K562 (cell line): ENCODE measurements at regions not wholly inside any gene's neighbourhood (a gene's known extent, or its start where the extent isn't known, plus 50 kb on each side); places are given as distances from the start of the nearest gene placed in this dataset.

ENCODE experiments used
- SMAD3 ChIP-seq: fragments of 450-650 bp; formaldehyde crosslinking; conservative IDR thresholded peaks from 2 replicates; pipeline ENCODE4 v1.4.0; 2020; ENCODE audit warnings: mild to moderate bottlenecking
- TF ChIP-seq, protein P1 (sequence below): fragments of 450-650 bp; IDR thresholded peaks from 2 replicates; pipeline ENCODE4 v1.6.1; 2016; ENCODE audit warnings: mild to moderate bottlenecking, moderate library complexity

- TF ChIP-seq, protein P1, sequence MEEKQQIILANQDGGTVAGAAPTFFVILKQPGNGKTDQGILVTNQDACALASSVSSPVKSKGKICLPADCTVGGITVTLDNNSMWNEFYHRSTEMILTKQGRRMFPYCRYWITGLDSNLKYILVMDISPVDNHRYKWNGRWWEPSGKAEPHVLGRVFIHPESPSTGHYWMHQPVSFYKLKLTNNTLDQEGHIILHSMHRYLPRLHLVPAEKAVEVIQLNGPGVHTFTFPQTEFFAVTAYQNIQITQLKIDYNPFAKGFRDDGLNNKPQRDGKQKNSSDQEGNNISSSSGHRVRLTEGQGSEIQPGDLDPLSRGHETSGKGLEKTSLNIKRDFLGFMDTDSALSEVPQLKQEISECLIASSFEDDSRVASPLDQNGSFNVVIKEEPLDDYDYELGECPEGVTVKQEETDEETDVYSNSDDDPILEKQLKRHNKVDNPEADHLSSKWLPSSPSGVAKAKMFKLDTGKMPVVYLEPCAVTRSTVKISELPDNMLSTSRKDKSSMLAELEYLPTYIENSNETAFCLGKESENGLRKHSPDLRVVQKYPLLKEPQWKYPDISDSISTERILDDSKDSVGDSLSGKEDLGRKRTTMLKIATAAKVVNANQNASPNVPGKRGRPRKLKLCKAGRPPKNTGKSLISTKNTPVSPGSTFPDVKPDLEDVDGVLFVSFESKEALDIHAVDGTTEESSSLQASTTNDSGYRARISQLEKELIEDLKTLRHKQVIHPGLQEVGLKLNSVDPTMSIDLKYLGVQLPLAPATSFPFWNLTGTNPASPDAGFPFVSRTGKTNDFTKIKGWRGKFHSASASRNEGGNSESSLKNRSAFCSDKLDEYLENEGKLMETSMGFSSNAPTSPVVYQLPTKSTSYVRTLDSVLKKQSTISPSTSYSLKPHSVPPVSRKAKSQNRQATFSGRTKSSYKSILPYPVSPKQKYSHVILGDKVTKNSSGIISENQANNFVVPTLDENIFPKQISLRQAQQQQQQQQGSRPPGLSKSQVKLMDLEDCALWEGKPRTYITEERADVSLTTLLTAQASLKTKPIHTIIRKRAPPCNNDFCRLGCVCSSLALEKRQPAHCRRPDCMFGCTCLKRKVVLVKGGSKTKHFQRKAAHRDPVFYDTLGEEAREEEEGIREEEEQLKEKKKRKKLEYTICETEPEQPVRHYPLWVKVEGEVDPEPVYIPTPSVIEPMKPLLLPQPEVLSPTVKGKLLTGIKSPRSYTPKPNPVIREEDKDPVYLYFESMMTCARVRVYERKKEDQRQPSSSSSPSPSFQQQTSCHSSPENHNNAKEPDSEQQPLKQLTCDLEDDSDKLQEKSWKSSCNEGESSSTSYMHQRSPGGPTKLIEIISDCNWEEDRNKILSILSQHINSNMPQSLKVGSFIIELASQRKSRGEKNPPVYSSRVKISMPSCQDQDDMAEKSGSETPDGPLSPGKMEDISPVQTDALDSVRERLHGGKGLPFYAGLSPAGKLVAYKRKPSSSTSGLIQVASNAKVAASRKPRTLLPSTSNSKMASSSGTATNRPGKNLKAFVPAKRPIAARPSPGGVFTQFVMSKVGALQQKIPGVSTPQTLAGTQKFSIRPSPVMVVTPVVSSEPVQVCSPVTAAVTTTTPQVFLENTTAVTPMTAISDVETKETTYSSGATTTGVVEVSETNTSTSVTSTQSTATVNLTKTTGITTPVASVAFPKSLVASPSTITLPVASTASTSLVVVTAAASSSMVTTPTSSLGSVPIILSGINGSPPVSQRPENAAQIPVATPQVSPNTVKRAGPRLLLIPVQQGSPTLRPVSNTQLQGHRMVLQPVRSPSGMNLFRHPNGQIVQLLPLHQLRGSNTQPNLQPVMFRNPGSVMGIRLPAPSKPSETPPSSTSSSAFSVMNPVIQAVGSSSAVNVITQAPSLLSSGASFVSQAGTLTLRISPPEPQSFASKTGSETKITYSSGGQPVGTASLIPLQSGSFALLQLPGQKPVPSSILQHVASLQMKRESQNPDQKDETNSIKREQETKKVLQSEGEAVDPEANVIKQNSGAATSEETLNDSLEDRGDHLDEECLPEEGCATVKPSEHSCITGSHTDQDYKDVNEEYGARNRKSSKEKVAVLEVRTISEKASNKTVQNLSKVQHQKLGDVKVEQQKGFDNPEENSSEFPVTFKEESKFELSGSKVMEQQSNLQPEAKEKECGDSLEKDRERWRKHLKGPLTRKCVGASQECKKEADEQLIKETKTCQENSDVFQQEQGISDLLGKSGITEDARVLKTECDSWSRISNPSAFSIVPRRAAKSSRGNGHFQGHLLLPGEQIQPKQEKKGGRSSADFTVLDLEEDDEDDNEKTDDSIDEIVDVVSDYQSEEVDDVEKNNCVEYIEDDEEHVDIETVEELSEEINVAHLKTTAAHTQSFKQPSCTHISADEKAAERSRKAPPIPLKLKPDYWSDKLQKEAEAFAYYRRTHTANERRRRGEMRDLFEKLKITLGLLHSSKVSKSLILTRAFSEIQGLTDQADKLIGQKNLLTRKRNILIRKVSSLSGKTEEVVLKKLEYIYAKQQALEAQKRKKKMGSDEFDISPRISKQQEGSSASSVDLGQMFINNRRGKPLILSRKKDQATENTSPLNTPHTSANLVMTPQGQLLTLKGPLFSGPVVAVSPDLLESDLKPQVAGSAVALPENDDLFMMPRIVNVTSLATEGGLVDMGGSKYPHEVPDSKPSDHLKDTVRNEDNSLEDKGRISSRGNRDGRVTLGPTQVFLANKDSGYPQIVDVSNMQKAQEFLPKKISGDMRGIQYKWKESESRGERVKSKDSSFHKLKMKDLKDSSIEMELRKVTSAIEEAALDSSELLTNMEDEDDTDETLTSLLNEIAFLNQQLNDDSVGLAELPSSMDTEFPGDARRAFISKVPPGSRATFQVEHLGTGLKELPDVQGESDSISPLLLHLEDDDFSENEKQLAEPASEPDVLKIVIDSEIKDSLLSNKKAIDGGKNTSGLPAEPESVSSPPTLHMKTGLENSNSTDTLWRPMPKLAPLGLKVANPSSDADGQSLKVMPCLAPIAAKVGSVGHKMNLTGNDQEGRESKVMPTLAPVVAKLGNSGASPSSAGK: no peak
- TF ChIP-seq SMAD3 (CRISPR knock-in tag): no peak
These were observed 57.1 kb upstream of the HPGD start (continued) for GRCh38 chr4:174579421-174579820.
